T-helper 9 cell (primary cell): ENCODE measurements at regions not wholly inside any gene's neighbourhood (a gene's known extent, or its start where the extent isn't known, plus 50 kb on each side); places are given as distances from the start of the nearest gene placed in this dataset.
"Not testable (repeated sequence)": the region's sequence is repeated elsewhere in the genome, so short reads cannot be mapped to it uniquely, and the experiment has no call there.

Experiments
- DNase-seq: peaks from one replicate; pipeline ENCODE4 v3.0.0-alpha.2; 2020

- no peak for DNase-seq
Measured at GRCh38 chr5:18489703-18490102, 855.4 kb downstream of the TAF11L14 start.

- no peak for DNase-seq
Measured at GRCh38 chr5:18491349-18491748, 857.1 kb downstream of the TAF11L14 start.

- DNase-seq, result no peak
Measured at GRCh38 chr5:18495157-18495556, 860.9 kb downstream of the TAF11L14 start.

GRCh38 chr5:18496041-18496440 is 861.8 kb downstream of the TAF11L14 start:
- no peak for DNase-seq

GRCh38 chr5:18497089-18497488 is 862.8 kb downstream of the TAF11L14 start:
- no peak for DNase-seq

- no peak for DNase-seq
Measured at GRCh38 chr5:18503797-18504328, 869.6 kb downstream of the TAF11L14 start.

GRCh38 chr5:18507114-18507513 is 872.9 kb downstream of the TAF11L14 start:
- no peak for DNase-seq

GRCh38 chr5:18517641-18518380 is 883.6 kb downstream of the TAF11L14 start:
- no peak for DNase-seq

- no peak for DNase-seq
Measured at GRCh38 chr5:18523380-18523779, 889.1 kb downstream of the TAF11L14 start.

- DNase-seq, result no peak
Measured at GRCh38 chr5:18526792-18527405, 892.6 kb downstream of the TAF11L14 start.

- no peak for DNase-seq
Measured at GRCh38 chr5:18533137-18533536, 898.9 kb downstream of the TAF11L14 start.

- no peak for DNase-seq
Measured at GRCh38 chr5:18534119-18534518, 899.9 kb downstream of the TAF11L14 start.

GRCh38 chr5:18535753-18536152 is 901.5 kb downstream of the TAF11L14 start:
- DNase-seq, result not testable (repeated sequence)

- no peak for DNase-seq
Measured at GRCh38 chr5:18544421-18544820, 910.2 kb downstream of the TAF11L14 start.

GRCh38 chr5:18546591-18546990 is 912.3 kb downstream of the TAF11L14 start:
- DNase-seq, result no peak

- no peak for DNase-seq
Measured at GRCh38 chr5:18551716-18552115, 917.5 kb downstream of the TAF11L14 start.

GRCh38 chr5:18553269-18553668 is 919.0 kb downstream of the TAF11L14 start:
- DNase-seq, result no peak

GRCh38 chr5:18560602-18561001 is 926.3 kb downstream of the TAF11L14 start:
- DNase-seq, result no peak

- DNase-seq, result no peak
Measured at GRCh38 chr5:18563853-18564252, 929.6 kb downstream of the TAF11L14 start.

- no peak for DNase-seq
Measured at GRCh38 chr5:18566671-18567070, 932.4 kb downstream of the TAF11L14 start.

GRCh38 chr5:18576586-18576985 is 942.3 kb downstream of the TAF11L14 start:
- DNase-seq, result no peak

GRCh38 chr5:18601185-18601584 is 966.9 kb downstream of the TAF11L14 start:
- DNase-seq, result no peak

- DNase-seq, result no peak
Measured at GRCh38 chr5:18602402-18602801, 968.1 kb downstream of the TAF11L14 start.

GRCh38 chr5:18605186-18605585 is 970.9 kb downstream of the TAF11L14 start:
- no peak for DNase-seq
